Fibroblast of lung (primary cell): ENCODE measurements at regions not wholly inside any gene's neighbourhood (a gene's known extent, or its start where the extent isn't known, plus 50 kb on each side); places are given as distances from the start of the nearest gene placed in this dataset.

Experiments
- EZH2 ChIP-seq: IDR thresholded peaks from 2 replicates; pipeline ENCODE4 v1.5.1; 2012; ENCODE audit warnings: low read length, control low read depth, mild to moderate bottlenecking; ENCODE audit errors: missing control alignments
- TF ChIP-seq, protein P1 (sequence below), 2 donors: IDR thresholded peaks in 1 of 2; conservative IDR thresholded peaks in 1 of 2; 1 replicate in 1 of 2; 2 replicates in 1 of 2; pipeline ENCODE4 v1.5.1; 2011 to 2012; ENCODE audit warnings: low read length in 2 of 2, control low read depth in 1 of 2, inconsistent platforms in 1 of 2, low read depth in 1 of 2, mild to moderate bottlenecking in 1 of 2

- TF ChIP-seq, protein P1, sequence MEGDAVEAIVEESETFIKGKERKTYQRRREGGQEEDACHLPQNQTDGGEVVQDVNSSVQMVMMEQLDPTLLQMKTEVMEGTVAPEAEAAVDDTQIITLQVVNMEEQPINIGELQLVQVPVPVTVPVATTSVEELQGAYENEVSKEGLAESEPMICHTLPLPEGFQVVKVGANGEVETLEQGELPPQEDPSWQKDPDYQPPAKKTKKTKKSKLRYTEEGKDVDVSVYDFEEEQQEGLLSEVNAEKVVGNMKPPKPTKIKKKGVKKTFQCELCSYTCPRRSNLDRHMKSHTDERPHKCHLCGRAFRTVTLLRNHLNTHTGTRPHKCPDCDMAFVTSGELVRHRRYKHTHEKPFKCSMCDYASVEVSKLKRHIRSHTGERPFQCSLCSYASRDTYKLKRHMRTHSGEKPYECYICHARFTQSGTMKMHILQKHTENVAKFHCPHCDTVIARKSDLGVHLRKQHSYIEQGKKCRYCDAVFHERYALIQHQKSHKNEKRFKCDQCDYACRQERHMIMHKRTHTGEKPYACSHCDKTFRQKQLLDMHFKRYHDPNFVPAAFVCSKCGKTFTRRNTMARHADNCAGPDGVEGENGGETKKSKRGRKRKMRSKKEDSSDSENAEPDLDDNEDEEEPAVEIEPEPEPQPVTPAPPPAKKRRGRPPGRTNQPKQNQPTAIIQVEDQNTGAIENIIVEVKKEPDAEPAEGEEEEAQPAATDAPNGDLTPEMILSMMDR (conservative IDR thresholded peaks at IDR 0.05 in 1 of 2, IDR thresholded peaks at IDR 0.05 in 1 of 2; ENCODE audit: low read depth in 1 of 2, low read length in 2 of 2), result no peak
- TF ChIP-seq EZH2, result no peak
Observed at GRCh38 chr4:56195025-56195424, 192.3 kb downstream of the AASDH start.
